ENCODE measurements at regions not wholly inside any gene's neighbourhood (a gene's known extent, or its start where the extent isn't known, plus 50 kb on each side); places are given as distances from the start of the nearest gene placed in this dataset.

GRCh38 chr7:121450631-121451198 is 54.6 kb upstream of the FAM3C start:
- no peak for DNase-seq (ENCODE audit: low read depth in 1 of 2, low spot score in 1 of 2)
- Histone ChIP-seq H3K4me3 (replicated peaks; ENCODE audit: insufficient read depth, low read length) (no peak overlapping the region), H3K27me3 (ENCODE audit: insufficient read depth, poor library complexity, severe bottlenecking) (no peaks in the 10 kb centered on the region), H3K27ac (replicated peaks) (no peak overlapping the region)
- TF ChIP-seq GABPA (IDR thresholded peaks at IDR 0.05; ENCODE audit: low read depth): no peak
- no peak for TF ChIP-seq SPI1 (IDR thresholded peaks at IDR 0.05; ENCODE audit: borderline replicate concordance, low read depth)
- no peak for TF ChIP-seq REST (IDR thresholded peaks at IDR 0.05; ENCODE audit: insufficient replicate concordance, low read depth)
- TF ChIP-seq CTCF (IDR thresholded peaks at IDR 0.05; ENCODE audit: insufficient read depth, low read length): no peak
- no peak for TF ChIP-seq POLR2AphosphoS5 (IDR thresholded peaks at IDR 0.05; ENCODE audit: low read depth)

GRCh38 chr7:121449735-121450240 is 53.7 kb upstream of the FAM3C start:
- H3K4me3 ChIP-seq (replicated peaks; ENCODE audit: insufficient read depth, low read length): no peak overlapping the region
- H3K27ac ChIP-seq (replicated peaks): no peak overlapping the region
- TF ChIP-seq REST (IDR thresholded peaks at IDR 0.05; ENCODE audit: insufficient replicate concordance, low read depth) (no peak), CTCF (IDR thresholded peaks at IDR 0.05; ENCODE audit: insufficient read depth, low read length) (no peak), SPI1 (IDR thresholded peaks at IDR 0.05; ENCODE audit: borderline replicate concordance, low read depth) (no peak), GABPA (IDR thresholded peaks at IDR 0.05; ENCODE audit: low read depth) (no peak)
- DNase-seq (ENCODE audit: low read depth in 1 of 2, low spot score in 1 of 2): no peak
- no peaks in the 10 kb centered on the region for H3K27me3 ChIP-seq (ENCODE audit: insufficient read depth, poor library complexity, severe bottlenecking)

GRCh38 chr7:121449329-121449728 is 53.2 kb upstream of the FAM3C start:
- Histone ChIP-seq H3K27ac (replicated peaks) (no peak overlapping the region), H3K4me3 (replicated peaks; ENCODE audit: insufficient read depth, low read length) (no peak overlapping the region), H3K27me3 (ENCODE audit: insufficient read depth, poor library complexity, severe bottlenecking) (no peaks in the 10 kb centered on the region)
- TF ChIP-seq GABPA (IDR thresholded peaks at IDR 0.05; ENCODE audit: low read depth) (no peak), SPI1 (IDR thresholded peaks at IDR 0.05; ENCODE audit: borderline replicate concordance, low read depth) (no peak), REST (IDR thresholded peaks at IDR 0.05; ENCODE audit: insufficient replicate concordance, low read depth) (no peak), POLR2AphosphoS5 (IDR thresholded peaks at IDR 0.05; ENCODE audit: low read depth) (no peak), CTCF (IDR thresholded peaks at IDR 0.05; ENCODE audit: insufficient read depth, low read length) (no peak)
- DNase-seq (ENCODE audit: low read depth in 1 of 2, low spot score in 1 of 2): no peak
